ENCODE measurements at regions not wholly inside any gene's neighbourhood (a gene's known extent, or its start where the extent isn't known, plus 50 kb on each side); places are given as distances from the start of the nearest gene placed in this dataset.
"Not testable (repeated sequence)": the region's sequence is repeated elsewhere in the genome, so short reads cannot be mapped to it uniquely, and the experiment has no call there.

- no peak for DNase-seq (ENCODE audit: low spot score)
Observed at GRCh38 chrX:120752431-120753082, 122.7 kb upstream of the C1GALT1C1 start.

DNA sequence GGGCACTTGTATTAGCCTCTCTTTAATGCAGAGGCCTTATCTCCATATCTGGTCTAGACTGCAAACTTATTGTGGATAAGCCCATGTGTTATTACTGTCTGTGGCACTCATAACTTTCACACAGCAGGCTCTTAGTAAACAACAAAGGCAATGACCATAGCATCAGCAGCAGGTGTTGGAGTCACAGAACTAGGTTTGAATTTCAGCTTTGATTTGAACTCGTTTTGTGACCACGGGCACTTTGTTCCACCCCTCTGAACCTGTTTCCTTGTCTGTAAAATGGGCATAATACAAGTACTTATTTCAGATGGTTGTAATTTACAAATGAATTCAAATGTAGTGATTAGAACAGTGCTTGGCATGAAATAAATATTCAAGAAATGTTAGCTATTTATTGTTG is 121.8 kb upstream of the C1GALT1C1 start:
- DNase-seq (ENCODE audit: low spot score) = no peak

DNA sequence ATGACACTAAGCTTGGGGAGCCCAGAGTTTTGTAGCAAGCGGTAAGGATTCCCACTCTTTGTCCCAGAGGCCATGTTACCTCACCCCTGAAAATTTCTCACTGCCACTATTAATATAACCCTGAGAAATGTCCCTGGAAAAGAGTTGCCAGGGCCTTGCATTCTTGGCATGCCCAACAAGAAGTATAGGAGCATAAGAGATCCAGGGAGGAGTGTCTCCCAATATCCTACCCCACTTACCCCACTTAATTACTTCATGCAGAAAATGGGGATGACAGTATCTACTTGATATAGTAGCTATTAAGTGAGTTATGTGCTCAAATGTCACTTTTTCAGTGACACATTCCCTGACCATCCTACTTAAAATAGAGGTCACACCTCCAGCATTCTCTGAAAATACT is 120.5 kb upstream of the C1GALT1C1 start:
- DNase-seq (ENCODE audit: low spot score) = no peak

DNA sequence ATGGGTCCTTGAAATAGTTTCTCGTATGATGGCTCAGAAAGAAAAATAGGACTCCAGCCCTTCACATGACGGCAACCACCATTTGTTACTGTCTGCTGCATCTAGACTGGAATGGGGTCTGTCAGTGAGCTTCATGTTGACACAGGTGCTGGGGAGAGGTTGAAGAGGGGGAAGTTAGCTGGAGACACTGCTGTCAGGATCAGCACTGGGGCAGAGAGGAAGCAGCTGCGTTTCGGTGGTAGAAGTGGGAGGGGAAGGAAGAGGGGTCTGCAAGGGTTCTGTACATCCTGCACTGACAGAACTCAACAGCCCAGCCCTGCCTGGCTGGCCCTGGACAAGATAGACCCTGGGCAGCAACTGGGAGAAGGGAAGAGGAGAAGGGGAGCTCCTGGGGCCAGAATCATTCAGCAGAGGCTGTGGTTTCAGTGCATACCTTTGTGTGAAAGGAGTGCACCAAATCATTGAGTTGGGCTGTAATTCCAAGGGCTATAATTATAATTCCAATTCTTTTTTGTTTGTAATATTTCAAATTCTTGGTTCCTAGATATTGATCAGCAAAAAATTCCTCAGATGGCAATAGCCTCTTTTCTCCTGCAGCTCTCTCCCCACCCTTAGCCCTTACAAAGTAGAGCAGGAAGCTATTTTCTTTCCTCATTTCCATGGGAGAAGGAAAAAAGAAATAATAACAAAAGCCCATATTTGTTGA is 119.4 kb upstream of the C1GALT1C1 start:
- no peak for DNase-seq (ENCODE audit: low spot score)

DNA sequence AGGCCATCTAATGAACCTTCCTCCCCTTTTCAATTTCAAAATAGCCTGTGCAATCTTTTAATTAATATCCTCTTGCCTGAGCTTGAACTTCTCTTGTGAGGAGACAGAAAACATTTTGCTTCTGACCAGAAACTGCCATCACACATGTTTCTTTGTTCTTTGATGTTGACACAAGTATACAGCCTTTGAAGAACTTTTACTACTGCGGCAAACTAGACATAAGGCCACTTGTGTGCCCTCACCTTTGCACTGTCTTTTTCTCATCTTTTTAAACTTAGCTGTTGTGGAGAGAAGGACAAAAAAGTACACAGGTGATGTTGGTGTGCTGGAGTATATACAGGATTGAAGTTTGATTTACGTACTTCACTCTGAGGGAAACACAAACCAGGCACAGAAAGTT is 116.3 kb upstream of the C1GALT1C1 start:
- DNase-seq (ENCODE audit: low spot score) = no peak

DNA sequence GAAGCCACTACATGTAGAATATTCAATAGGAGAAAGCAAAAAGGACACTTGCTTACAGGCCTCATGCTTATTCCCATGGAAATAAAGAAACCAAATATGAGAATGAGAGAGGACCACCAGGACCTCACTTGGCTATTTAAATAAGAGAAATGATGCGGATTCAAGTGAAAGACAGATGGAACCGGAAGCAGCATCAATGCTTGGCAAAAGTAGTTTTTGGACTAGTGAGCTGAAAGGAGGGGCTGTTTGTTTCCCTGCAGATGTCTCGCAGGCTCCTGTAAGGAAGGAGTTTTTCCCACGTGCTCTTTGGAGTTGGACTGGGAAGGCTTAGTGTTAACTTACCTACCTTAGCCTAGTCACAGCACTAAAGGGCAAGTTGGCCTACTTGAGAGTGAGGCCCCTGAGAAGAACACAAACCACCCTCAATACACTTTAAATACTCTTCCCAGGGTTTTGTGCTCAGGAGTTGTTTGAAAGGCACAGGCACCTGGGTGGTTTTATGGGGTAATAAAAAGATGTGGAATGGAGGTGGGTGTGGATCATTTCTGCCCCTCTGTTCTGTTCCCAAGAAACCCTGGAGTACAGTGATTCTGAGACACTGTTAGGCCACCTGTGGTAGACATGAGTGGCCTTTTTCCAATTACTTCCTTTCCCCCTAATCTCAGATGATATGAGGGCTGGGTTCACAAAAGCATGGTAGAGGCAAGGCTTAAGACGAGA is 113.3 kb upstream of the C1GALT1C1 start:
- DNase-seq (ENCODE audit: low spot score) = no peak

DNA sequence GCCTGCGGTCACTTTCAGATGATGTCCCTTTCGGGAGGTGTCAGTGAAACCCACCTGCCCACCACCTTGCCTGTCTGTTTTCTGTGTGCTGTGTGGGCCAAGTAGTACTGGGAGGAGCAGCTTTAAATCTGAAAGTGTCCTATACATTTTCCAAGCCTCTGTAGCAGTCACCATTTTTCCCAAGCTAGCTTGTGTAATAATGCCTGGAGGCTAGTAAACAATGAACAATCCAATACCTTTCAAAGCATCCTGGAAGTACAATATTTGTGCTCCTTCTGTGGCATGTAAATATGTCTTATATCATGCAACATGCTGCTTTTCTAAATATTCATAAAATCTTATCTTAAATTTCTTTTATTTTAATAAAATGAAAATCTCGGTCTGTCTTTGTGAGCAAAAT is 111.6 kb upstream of the C1GALT1C1 start:
- no peak for DNase-seq (ENCODE audit: low spot score)

DNA sequence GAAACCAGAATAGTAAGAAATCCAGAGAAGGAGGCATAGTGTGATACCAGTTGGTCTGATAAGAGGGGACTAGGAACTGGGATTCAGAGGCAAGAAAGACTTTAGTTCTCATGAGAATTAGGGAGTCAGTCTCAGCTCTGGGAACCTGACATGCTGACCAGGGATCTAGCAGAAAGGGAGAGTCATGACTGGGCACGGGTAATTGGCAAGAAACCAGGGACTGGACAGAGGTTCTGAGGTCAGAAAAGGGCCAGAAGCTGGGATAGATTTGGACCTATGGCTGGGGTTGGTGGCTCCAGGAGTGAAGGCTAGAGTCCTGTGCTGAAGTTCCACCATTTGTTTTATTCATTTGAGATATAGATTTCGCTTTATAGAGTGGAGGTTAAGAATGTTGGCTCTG is 110.2 kb upstream of the C1GALT1C1 start:
- no peak for DNase-seq (ENCODE audit: low spot score)

DNA sequence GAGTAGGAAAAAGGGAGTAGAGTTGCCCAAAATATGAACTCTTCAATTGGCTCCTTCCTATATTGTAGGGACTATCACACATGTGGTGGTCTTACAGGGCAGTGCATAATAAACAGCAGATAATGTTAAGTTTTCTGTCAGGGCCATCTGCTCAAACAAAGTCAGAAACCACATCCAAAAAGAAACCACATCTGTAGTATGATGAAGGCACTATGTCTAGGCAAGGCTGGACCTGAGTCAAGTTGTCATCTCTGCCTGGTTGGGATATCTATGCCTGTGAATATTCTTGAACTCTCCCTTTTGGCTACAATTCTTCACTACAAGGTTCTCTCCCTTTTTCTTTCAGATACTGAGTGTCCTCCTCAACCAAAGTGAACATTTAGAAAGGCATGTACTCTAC is 109.4 kb upstream of the C1GALT1C1 start:
- no peak for DNase-seq (ENCODE audit: low spot score)

DNA sequence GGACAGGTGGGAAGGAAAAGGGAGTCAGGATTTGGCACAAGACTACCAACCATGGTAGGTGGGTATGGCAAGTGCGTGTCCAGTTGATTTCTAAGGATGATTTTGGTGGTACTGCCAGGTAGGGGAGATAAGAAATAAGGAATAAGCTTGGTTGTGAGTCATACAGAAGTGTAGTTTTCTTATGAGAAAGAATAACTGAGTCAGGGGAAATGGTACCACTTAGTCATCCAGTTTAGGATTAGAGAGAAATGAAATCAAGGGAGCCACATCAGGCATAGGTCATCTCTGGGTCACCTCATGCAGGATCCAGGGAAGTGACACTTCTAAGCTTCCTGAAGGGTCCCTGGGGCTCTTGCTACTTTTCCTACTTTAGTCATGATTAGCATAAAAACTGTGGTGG is 107.1 kb upstream of the C1GALT1C1 start:
- no peak for DNase-seq (ENCODE audit: low spot score)

- no peak for DNase-seq (ENCODE audit: low spot score)
Observed at GRCh38 chrX:120735966-120736365, 106.1 kb upstream of the C1GALT1C1 start.

- no peak for DNase-seq (ENCODE audit: low spot score)
Observed at GRCh38 chrX:120732879-120733278, 103.0 kb upstream of the C1GALT1C1 start.

DNA sequence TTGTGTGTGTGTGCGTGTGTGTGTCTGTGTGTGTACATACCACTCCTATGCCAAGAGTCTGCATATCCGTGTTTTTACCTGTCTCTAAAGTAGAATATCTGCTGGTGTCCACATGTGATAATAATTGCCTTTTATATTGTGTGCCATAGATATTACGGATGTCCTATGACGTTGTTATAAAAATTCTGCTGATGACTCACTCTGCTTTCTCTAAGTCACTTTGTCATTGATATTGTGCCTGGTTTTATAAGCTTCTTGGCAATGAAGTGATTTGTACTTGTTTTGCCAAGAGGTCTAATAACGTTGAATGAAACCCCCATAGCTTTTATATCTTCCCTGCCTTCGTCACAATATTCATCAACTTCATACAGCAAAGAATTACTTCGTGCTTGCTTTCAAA is 102.6 kb upstream of the C1GALT1C1 start:
- no peak for DNase-seq (ENCODE audit: low spot score)

DNA sequence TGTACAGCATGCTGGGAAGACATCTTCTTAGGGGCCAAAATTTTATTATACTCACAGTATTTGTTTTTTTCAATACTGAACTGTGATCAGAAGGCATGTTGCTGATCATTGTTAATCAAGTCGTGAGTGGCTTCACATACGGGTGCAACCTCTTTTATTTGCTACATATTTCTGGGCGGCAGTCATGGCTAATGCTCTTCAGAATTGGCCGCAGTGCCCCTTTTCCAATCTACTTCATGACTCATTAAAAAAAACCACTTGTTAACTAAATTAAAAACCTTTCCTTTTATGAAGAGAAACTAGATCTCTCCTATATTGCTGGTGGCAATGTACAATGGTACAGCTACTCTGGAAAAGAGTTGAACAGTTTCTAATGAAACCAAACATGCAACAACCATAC is 101.5 kb upstream of the C1GALT1C1 start:
- no peak for DNase-seq (ENCODE audit: low spot score)

DNA sequence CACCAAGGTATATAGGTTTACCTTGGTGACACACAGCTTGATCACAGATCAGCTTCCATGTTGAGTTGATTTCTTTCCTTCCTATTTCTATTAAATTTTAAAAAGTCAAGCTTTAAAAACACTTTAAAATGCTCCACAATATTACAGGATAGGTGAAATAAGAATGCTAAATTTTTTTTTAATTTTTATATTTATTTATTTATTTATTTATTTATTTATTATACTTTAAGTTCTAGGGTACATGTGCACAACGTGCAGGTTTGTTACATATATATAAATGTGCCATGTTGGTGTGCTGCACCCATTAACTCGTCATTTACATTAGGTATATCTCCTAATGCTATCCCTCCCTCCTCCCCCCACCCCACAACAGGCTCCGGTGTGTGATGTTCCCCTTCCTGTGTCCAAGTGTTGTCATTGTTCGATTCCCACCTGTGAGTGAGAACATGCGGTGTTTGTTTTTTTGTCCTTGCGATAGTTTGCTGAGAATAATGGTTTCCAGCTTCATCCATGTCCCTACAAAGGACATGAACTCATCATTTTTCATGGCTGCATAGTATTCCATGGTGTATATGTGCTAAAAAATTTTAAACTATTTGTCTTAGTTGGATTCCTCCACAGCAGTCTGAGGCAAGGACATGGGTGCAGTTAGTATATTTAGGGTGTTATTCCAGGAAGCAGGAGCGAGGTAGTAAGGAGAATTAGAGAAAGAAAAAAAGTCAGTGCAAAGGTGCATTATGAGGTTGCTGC is 99.8 kb upstream of the C1GALT1C1 start:
- DNase-seq (ENCODE audit: low spot score) = not testable (repeated sequence)

DNA sequence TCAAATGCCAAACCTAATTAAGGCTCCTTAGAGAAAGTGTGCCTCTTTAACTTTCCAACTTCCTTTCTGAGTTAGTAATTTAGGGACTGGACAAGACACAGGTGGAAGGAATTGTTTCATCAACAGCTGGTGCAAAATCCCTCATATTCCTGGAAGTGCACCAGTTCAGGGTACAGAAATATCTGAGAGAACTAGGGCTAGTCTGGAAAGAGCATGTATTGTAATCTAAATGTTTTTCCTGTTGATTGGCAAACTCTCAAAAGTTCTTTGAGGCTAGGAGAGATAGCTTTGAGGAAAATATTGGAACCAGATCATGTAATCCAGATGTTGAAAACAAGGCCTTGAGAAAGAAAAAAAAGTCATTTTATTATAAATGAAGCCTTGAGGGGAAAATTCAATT is 98.1 kb upstream of the C1GALT1C1 start:
- no peak for DNase-seq (ENCODE audit: low spot score)

DNA sequence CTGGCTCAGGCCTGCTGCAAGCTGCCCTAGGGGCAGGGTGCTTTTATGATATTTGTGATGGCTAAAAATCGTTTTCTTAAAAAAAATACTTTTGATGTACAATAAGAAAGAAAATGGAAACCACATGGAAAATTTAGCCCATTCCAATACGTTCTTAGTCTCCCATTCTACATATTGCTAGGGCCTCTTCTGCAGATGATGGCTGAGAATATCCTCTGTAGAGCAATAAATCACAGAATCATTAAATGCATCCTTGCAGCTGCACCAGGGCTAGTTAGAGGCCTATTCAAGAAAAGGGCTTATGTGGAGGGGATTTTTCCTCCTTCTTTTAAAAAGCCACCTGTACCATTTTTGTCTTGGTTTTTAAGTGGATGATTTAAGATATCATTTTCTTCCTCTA is 97.6 kb upstream of the C1GALT1C1 start:
- no peak for DNase-seq (ENCODE audit: low spot score)

DNA sequence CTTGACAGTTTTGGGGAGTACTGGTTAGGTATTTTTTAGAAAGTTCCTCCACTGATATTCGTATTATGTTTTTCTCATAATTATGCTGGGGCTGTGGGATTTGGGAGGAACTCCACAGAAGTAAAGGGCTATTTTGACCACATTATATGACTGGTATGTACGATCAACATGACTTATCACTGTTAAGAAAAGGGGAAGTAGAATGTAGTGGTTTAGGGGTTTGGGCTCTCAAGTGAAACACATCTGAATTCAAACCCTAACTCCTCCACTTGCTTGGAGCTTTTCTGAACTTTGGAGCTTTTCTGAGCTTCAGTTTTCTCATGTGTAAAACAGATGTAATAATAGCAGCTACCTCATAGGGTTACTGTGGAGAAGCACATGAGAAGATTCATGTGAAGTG is 96.4 kb upstream of the C1GALT1C1 start:
- DNase-seq (ENCODE audit: low spot score) = no peak

- DNase-seq (ENCODE audit: low spot score) = no peak
Observed at GRCh38 chrX:120725874-120726273, 96.0 kb upstream of the C1GALT1C1 start.

GRCh38 chrX:120719622-120720021 is 89.8 kb upstream of the C1GALT1C1 start:
- DNase-seq (ENCODE audit: low spot score) = no peak

DNA sequence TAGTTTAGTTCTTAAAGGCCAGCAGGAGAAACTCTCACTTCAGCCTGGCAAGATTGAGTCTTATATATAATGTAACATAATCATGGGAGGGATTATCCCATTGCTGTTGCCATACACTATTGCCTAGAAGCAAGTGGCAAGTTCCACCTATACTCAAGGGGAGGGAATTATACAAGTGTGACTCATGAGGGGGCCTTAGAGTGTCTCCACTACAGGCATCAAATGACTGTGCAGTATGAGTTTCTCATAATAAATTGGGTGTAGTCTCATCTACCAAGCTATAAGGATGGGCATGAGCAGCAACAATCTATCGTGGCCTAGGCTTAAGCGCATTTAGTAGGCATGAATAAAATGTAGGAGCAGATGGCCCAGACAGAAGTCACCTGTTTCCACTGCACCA is 89.1 kb upstream of the C1GALT1C1 start:
- DNase-seq (ENCODE audit: low spot score) = no peak

DNA sequence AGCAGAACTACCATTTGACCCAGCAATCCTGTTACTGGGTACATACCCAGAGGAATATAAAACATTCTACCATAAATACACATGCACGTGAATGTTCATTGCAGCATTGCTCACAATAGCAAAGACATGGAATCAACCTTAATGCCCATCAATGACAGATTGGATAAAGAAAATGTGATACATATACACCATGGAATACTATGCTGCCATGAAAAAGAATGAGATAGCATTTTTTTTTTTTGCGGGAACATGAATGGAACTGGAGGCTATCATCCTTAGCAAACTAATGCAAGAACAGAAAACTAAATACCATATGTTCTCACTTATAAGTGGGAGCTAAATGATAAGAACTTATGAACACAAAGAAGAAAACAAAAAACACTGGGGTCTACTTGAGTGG is 72.5 kb upstream of the C1GALT1C1 start:
- DNase-seq (ENCODE audit: low spot score) = not testable (repeated sequence)

GRCh38 chrX:120697053-120697452 is 67.2 kb upstream of the C1GALT1C1 start:
- no peak for DNase-seq (ENCODE audit: low spot score)
